ENCODE measurements at regions not wholly inside any gene's neighbourhood (a gene's known extent, or its start where the extent isn't known, plus 50 kb on each side); places are given as distances from the start of the nearest gene placed in this dataset.

- Histone ChIP-seq H3K9ac (ENCODE audit: low read depth in 1 of 3, low read length in 3 of 3) (no peak overlapping the region), H3K9me3 (ENCODE audit: control insufficient read depth in 3 of 3, low read length in 3 of 3) (no peaks in the 10 kb centered on the region), H3K27ac (ENCODE audit: low read depth, low read length) (no peak overlapping the region), H3K4me1 (ENCODE audit: control insufficient read depth in 3 of 3, insufficient read depth in 3 of 3, low read length in 3 of 3) (no peaks in the 10 kb centered on the region), H3K36me3 (ENCODE audit: control insufficient read depth in 3 of 3, insufficient read depth in 3 of 3, low read length in 3 of 3) (no peaks in the 10 kb centered on the region), H3K4me3 (ENCODE audit: low read length in 3 of 3) (no peak overlapping the region), H3K27me3 (ENCODE audit: control insufficient read depth in 3 of 3, insufficient read depth in 3 of 3, low read length in 3 of 3) (no peaks in the 10 kb centered on the region)
Observed at GRCh38 chr20:6490849-6491248, 276.6 kb upstream of the BMP2 start.

DNA sequence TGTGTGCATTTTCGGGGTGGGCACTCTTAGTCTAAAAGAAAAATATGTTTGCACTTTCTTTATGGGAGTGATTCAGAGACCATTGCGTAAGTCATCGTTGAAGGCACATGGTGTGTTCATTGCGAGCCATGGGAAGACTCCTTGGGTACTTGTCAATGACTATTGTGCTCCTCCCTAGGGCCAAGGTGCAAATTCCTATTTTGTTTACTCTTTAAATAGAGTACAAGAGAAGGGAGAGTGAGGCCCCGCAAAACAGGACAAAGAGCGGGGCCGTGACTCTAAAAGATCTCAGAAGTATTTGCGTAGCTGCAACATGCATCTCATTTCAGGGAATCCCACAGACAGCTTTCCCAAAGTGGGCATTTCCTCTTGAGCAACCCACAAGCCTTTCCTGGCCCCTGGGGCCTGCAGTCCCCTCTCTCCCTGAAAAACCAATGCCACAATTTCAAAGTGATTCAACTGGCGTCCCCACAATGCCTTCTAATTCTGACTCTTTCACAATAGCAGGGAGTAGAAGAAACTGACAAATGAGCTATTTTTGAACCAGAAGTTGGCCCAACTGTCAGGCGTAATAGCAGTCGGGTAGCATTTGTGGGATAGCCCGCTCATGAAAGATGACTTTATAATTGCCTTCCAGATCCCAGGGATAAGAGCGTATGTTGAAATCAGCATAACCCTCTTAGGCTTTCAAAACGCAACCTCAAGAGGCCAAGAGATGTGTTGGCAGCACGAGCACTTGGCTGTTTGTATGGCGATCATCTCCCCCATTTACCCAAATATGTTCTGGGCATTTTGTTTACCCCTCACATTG is 277.9 kb upstream of the BMP2 start:
- no peaks in the 10 kb centered on the region for H3K27me3 ChIP-seq (ENCODE audit: control insufficient read depth in 3 of 3, insufficient read depth in 3 of 3, low read length in 3 of 3)
- no peak overlapping the region for H3K9ac ChIP-seq (ENCODE audit: low read depth in 1 of 3, low read length in 3 of 3)
- no peaks in the 10 kb centered on the region for H3K36me3 ChIP-seq (ENCODE audit: control insufficient read depth in 3 of 3, insufficient read depth in 3 of 3, low read length in 3 of 3)
- no peak overlapping the region for H3K27ac ChIP-seq (ENCODE audit: low read depth, low read length)
- no peaks in the 10 kb centered on the region for H3K9me3 ChIP-seq (ENCODE audit: control insufficient read depth in 3 of 3, low read length in 3 of 3)
- H3K4me1 ChIP-seq (ENCODE audit: control insufficient read depth in 3 of 3, insufficient read depth in 3 of 3, low read length in 3 of 3): no peaks in the 10 kb centered on the region
- no peak overlapping the region for H3K4me3 ChIP-seq (ENCODE audit: low read length in 3 of 3)

GRCh38 chr20:6485351-6485750 is 282.1 kb upstream of the BMP2 start:
- Histone ChIP-seq H3K36me3 (ENCODE audit: control insufficient read depth in 3 of 3, insufficient read depth in 3 of 3, low read length in 3 of 3) (no peaks in the 10 kb centered on the region), H3K4me1 (ENCODE audit: control insufficient read depth in 3 of 3, insufficient read depth in 3 of 3, low read length in 3 of 3) (no peaks in the 10 kb centered on the region), H3K9ac (ENCODE audit: low read depth in 1 of 3, low read length in 3 of 3) (no peak overlapping the region), H3K9me3 (ENCODE audit: control insufficient read depth in 3 of 3, low read length in 3 of 3) (no peaks in the 10 kb centered on the region), H3K27me3 (ENCODE audit: control insufficient read depth in 3 of 3, insufficient read depth in 3 of 3, low read length in 3 of 3) (no peaks in the 10 kb centered on the region), H3K4me3 (ENCODE audit: low read length in 3 of 3) (no peak overlapping the region), H3K27ac (ENCODE audit: low read depth, low read length) (no peak overlapping the region)

DNA sequence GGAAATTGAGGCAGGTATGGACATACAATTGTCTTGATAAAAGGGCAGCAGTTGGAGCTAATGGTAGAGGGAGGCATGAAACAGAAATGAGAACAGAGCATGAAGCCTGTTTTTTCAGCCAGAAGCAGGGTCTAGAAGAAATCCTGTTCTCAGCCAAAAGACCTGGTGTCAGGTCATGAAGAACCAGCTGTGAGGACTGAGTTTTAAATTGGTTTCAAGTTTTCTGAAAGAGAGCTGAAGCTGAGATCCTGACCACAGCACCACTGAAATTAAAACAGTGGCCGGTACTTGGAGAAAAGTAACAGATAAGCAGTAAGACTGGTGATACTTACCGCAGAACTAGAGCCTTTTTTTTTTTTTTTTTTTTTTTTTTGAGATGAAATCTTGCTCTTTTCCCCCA is 283.8 kb upstream of the BMP2 start:
- Histone ChIP-seq H3K27me3 (ENCODE audit: control insufficient read depth in 3 of 3, insufficient read depth in 3 of 3, low read length in 3 of 3) (no peaks in the 10 kb centered on the region), H3K36me3 (ENCODE audit: control insufficient read depth in 3 of 3, insufficient read depth in 3 of 3, low read length in 3 of 3) (no peaks in the 10 kb centered on the region), H3K4me3 (ENCODE audit: low read length in 3 of 3) (no peak overlapping the region), H3K27ac (ENCODE audit: low read depth, low read length) (no peak overlapping the region), H3K9me3 (ENCODE audit: control insufficient read depth in 3 of 3, low read length in 3 of 3) (no peaks in the 10 kb centered on the region), H3K4me1 (ENCODE audit: control insufficient read depth in 3 of 3, insufficient read depth in 3 of 3, low read length in 3 of 3) (no peaks in the 10 kb centered on the region), H3K9ac (ENCODE audit: low read depth in 1 of 3, low read length in 3 of 3) (no peak overlapping the region)

DNA sequence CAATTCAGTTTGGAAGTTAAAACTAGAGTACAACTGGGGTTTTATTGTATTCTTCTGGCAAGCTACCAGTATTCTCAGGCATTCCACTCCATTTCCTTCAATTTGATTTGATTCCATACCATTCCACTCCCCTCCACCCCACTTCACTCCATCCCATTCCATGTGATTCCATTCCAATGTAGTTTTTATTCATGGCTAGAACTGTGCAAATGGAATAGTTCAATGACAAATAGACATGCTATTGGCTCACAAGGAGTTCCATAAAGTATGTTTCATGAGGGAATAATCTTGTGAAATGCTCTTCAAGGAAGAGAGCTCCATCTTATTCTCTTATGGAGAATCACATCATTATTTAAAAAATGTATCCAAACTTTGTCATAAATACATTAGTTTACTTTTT is 285.0 kb upstream of the BMP2 start:
- no peaks in the 10 kb centered on the region for H3K9me3 ChIP-seq (ENCODE audit: control insufficient read depth in 3 of 3, low read length in 3 of 3)
- no peak overlapping the region for H3K9ac ChIP-seq (ENCODE audit: low read depth in 1 of 3, low read length in 3 of 3)
- H3K4me1 ChIP-seq (ENCODE audit: control insufficient read depth in 3 of 3, insufficient read depth in 3 of 3, low read length in 3 of 3): no peaks in the 10 kb centered on the region
- H3K36me3 ChIP-seq (ENCODE audit: control insufficient read depth in 3 of 3, insufficient read depth in 3 of 3, low read length in 3 of 3): no peaks in the 10 kb centered on the region
- H3K4me3 ChIP-seq (ENCODE audit: low read length in 3 of 3): no peak overlapping the region
- no peak overlapping the region for H3K27ac ChIP-seq (ENCODE audit: low read depth, low read length)
- H3K27me3 ChIP-seq (ENCODE audit: control insufficient read depth in 3 of 3, insufficient read depth in 3 of 3, low read length in 3 of 3): no peaks in the 10 kb centered on the region

DNA sequence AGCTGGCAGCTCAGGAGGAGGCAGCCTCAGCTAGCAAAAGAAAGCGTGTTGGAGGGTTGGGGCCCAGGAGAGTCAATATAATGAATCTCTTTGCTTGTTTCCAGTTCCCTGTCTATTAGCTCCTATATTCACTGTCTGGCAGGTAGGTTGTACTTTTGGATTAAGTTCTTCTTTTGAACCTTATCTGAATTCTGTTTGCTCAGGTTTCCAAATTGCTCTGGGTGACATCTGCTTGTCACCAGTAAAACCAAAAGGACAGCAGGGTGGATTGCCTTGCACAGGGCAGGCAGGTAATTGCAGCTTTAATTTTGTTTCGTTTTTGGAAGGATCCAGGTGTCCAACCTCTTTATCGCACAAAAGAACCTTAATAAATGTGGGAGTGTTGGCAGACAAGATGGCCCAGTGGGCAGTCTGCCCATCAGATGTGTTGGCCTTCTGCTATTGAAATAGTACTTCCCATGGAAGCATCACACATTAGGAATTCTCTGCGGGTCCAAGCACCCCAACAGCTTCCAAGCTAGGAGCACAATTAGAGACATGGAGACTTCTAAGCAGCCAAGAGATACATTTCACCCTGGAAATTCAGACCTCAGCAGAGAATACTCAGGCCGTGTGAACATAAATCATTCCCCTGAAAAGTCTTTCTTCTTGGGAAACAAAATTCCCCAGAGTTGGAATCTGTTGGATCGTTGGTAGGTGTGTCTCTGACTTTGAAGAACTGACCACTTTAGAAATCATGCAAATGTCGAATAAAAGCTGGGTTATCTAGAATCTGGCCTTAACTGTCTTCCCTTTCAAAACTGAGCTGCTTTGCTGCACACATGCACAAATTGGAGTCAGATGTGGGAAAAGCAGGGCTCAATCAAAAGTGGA is 286.9 kb upstream of the BMP2 start:
- no peak overlapping the region for H3K9ac ChIP-seq (ENCODE audit: low read depth in 1 of 3, low read length in 3 of 3)
- H3K27ac ChIP-seq (ENCODE audit: low read depth, low read length): no peak overlapping the region
- no peak overlapping the region for H3K4me3 ChIP-seq (ENCODE audit: low read length in 3 of 3)
- H3K4me1 ChIP-seq (ENCODE audit: control insufficient read depth in 3 of 3, insufficient read depth in 3 of 3, low read length in 3 of 3): no peaks in the 10 kb centered on the region
- no peaks in the 10 kb centered on the region for H3K27me3 ChIP-seq (ENCODE audit: control insufficient read depth in 3 of 3, insufficient read depth in 3 of 3, low read length in 3 of 3)
- no peaks in the 10 kb centered on the region for H3K9me3 ChIP-seq (ENCODE audit: control insufficient read depth in 3 of 3, low read length in 3 of 3)
- no peaks in the 10 kb centered on the region for H3K36me3 ChIP-seq (ENCODE audit: control insufficient read depth in 3 of 3, insufficient read depth in 3 of 3, low read length in 3 of 3)

GRCh38 chr20:6473197-6473596 is 294.3 kb upstream of the BMP2 start:
- no peaks in the 10 kb centered on the region for H3K4me1 ChIP-seq (ENCODE audit: control insufficient read depth in 3 of 3, insufficient read depth in 3 of 3, low read length in 3 of 3)
- no peaks in the 10 kb centered on the region for H3K9me3 ChIP-seq (ENCODE audit: control insufficient read depth in 3 of 3, low read length in 3 of 3)
- no peak overlapping the region for H3K4me3 ChIP-seq (ENCODE audit: low read length in 3 of 3)
- H3K9ac ChIP-seq (ENCODE audit: low read depth in 1 of 3, low read length in 3 of 3): no peak overlapping the region
- H3K27me3 ChIP-seq (ENCODE audit: control insufficient read depth in 3 of 3, insufficient read depth in 3 of 3, low read length in 3 of 3): no peaks in the 10 kb centered on the region
- no peaks in the 10 kb centered on the region for H3K36me3 ChIP-seq (ENCODE audit: control insufficient read depth in 3 of 3, insufficient read depth in 3 of 3, low read length in 3 of 3)
- H3K27ac ChIP-seq (ENCODE audit: low read depth, low read length): no peak overlapping the region

DNA sequence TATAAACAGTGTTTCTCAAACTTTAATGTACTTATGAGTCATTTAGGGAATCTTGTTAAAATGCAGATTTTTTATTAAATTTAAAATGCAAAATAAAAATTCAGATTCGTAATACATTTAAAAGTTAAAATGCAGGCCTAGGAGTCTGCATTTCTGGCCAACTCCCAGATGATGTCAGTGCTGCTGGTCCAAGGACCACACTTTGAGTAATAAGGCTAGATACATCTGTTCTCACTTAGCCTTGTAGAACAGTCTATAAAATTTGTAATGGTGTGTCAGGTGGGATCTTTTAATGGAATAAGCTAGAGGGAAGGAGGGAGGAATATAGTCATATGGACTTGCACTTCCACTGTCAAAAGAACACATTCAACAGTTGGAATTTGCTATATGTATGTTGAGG is 295.6 kb upstream of the BMP2 start:
- Histone ChIP-seq H3K4me3 (ENCODE audit: low read length in 3 of 3) (no peak overlapping the region), H3K4me1 (ENCODE audit: control insufficient read depth in 3 of 3, insufficient read depth in 3 of 3, low read length in 3 of 3) (no peaks in the 10 kb centered on the region), H3K27ac (ENCODE audit: low read depth, low read length) (no peak overlapping the region), H3K9me3 (ENCODE audit: control insufficient read depth in 3 of 3, low read length in 3 of 3) (no peaks in the 10 kb centered on the region), H3K9ac (ENCODE audit: low read depth in 1 of 3, low read length in 3 of 3) (no peak overlapping the region), H3K27me3 (ENCODE audit: control insufficient read depth in 3 of 3, insufficient read depth in 3 of 3, low read length in 3 of 3) (no peaks in the 10 kb centered on the region), H3K36me3 (ENCODE audit: control insufficient read depth in 3 of 3, insufficient read depth in 3 of 3, low read length in 3 of 3) (no peaks in the 10 kb centered on the region)

DNA sequence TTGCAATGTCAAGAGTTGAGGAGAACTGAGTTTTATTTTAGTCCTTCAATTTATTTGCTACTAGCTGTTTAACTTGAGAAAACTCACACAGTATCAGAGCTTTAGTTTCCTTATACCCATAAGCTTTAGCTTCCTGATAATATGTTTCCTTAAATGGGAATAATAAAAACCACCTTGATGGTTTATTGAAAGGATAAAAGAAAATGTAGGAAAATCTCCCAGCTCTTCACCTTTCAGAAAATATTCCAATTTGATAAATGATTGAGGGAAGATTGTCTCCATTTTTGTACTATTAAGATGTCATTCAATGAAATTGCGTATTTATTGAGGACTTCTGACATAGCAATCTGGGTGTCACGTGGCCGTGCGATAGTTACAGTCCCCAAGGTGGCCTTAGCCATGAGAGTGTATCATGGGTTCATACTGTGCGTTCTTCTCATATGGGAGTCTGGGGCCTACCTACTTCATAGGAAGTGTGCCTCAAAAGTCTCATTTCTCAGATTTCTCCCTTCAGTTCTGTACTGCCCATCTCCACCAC is 296.3 kb upstream of the BMP2 start:
- H3K4me3 ChIP-seq (ENCODE audit: low read length in 3 of 3): no peak overlapping the region
- H3K9me3 ChIP-seq (ENCODE audit: control insufficient read depth in 3 of 3, low read length in 3 of 3): no peaks in the 10 kb centered on the region
- no peaks in the 10 kb centered on the region for H3K4me1 ChIP-seq (ENCODE audit: control insufficient read depth in 3 of 3, insufficient read depth in 3 of 3, low read length in 3 of 3)
- no peaks in the 10 kb centered on the region for H3K27me3 ChIP-seq (ENCODE audit: control insufficient read depth in 3 of 3, insufficient read depth in 3 of 3, low read length in 3 of 3)
- no peak overlapping the region for H3K27ac ChIP-seq (ENCODE audit: low read depth, low read length)
- no peak overlapping the region for H3K9ac ChIP-seq (ENCODE audit: low read depth in 1 of 3, low read length in 3 of 3)
- no peaks in the 10 kb centered on the region for H3K36me3 ChIP-seq (ENCODE audit: control insufficient read depth in 3 of 3, insufficient read depth in 3 of 3, low read length in 3 of 3)

- Histone ChIP-seq H3K4me1 (ENCODE audit: control insufficient read depth in 3 of 3, insufficient read depth in 3 of 3, low read length in 3 of 3) (no peaks in the 10 kb centered on the region), H3K9me3 (ENCODE audit: control insufficient read depth in 3 of 3, low read length in 3 of 3) (peaks cover 0 to 2% (median 0%) of the 10 kb centered on the region in 3 donors), H3K36me3 (ENCODE audit: control insufficient read depth in 3 of 3, insufficient read depth in 3 of 3, low read length in 3 of 3) (no peaks in the 10 kb centered on the region), H3K27me3 (ENCODE audit: control insufficient read depth in 3 of 3, insufficient read depth in 3 of 3, low read length in 3 of 3) (no peaks in the 10 kb centered on the region), H3K9ac (ENCODE audit: low read depth in 1 of 3, low read length in 3 of 3) (no peak overlapping the region), H3K4me3 (ENCODE audit: low read length in 3 of 3) (no peak overlapping the region), H3K27ac (ENCODE audit: low read depth, low read length) (no peak overlapping the region)
Observed at GRCh38 chr20:6469695-6470094, 297.8 kb upstream of the BMP2 start.
